SJSA1 (cell line): ENCODE measurements at regions not wholly inside any gene's neighbourhood (a gene's known extent, or its start where the extent isn't known, plus 50 kb on each side); places are given as distances from the start of the nearest gene placed in this dataset.

ENCODE experiments used
- DNase-seq, 2 experiments: peaks; one replicate each; pipeline ENCODE4 v3.0.0-alpha.2; 2015 to 2020; ENCODE audit warnings: low spot score in 2 of 2, low read depth in 1 of 2
- H3K27ac ChIP-seq: fragments of 250-450 bp; sonication (Bioruptor Pico); 2 replicates; pipeline ENCODE4 v1.5.1; 2020; ENCODE audit warnings: mild to moderate bottlenecking, moderate library complexity
- H3K27me3 ChIP-seq: fragments of 250-450 bp; sonication (Bioruptor Pico); replicated peaks from 2 replicates; pipeline ENCODE4 v1.5.1; 2020; ENCODE audit warnings: mild to moderate bottlenecking, moderate library complexity
- H3K36me3 ChIP-seq: fragments of 250-450 bp; sonication (Bioruptor Pico); 2 replicates; pipeline ENCODE4 v1.5.1; 2020; ENCODE audit warnings: mild to moderate bottlenecking
- H3K4me1 ChIP-seq: fragments of 250-450 bp; sonication (Bioruptor Pico); replicated peaks from 2 replicates; pipeline ENCODE4 v1.6.1; 2021; ENCODE audit warnings: mild to moderate bottlenecking
- H3K4me3 ChIP-seq: fragments of 250-450 bp; sonication (Bioruptor Pico); 2 replicates; pipeline ENCODE4 v1.5.1; 2020; ENCODE audit warnings: mild to moderate bottlenecking
- H3K9me3 ChIP-seq: fragments of 250-450 bp; sonication (Bioruptor Pico); replicated peaks from 2 replicates; pipeline ENCODE4 v1.5.1; 2020; ENCODE audit warnings: mild to moderate bottlenecking

DNA sequence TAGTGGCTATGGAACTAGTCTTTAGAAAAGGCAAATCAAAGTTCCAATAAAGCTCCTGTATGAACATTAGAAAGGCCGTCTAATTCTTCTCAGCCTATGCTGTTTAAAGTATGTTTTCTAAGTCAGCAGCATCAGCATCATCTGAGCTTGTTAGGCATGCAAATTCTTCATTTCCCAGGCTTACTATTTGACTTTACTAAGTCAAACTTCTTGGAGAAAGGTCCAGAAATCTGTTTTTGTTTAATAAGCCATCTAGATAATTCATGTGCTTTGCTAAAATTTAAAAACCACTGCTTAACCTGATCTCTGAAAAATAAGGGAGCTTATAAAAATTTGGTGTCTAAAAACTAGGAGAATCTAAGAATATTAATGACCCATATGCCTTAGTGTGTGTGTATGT is 200.2 kb upstream of the SGCD start:
- DNase-seq: no peak
- no peaks in the 10 kb centered on the region for H3K4me1 ChIP-seq
- H3K27me3 ChIP-seq: no peaks in the 10 kb centered on the region
- no peaks in the 10 kb centered on the region for H3K36me3 ChIP-seq
- H3K4me3 ChIP-seq: no peak overlapping the region
- H3K27ac ChIP-seq: no peak overlapping the region
- peaks cover 5% of the 10 kb centered on the region; the same call in 1 of the 2 replicates for H3K9me3 ChIP-seq

DNA sequence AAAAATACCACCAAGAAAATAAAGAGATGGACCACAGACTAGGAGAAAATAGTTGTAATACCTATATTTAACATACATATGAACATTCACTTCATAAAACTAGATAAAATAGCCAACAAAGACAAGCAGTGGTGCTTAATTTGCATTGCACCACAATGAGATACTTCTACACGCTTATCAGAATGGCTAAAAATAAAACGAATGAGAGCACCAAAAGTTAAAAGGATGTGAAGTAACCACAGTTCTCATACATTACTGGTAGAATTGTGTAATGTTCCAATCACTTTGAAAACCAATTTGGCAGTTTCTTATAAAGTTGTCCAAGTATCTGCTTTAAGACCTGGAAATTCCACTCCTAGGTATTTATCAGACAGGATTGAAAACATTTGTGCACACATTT is 198.9 kb upstream of the SGCD start:
- H3K9me3 ChIP-seq: peaks cover 3% of the 10 kb centered on the region; the same call in 1 of the 2 replicates
- H3K27me3 ChIP-seq: no peaks in the 10 kb centered on the region
- no peak overlapping the region for H3K4me3 ChIP-seq
- no peaks in the 10 kb centered on the region for H3K4me1 ChIP-seq
- no peaks in the 10 kb centered on the region for H3K36me3 ChIP-seq
- no peak overlapping the region for H3K27ac ChIP-seq
- no peak for DNase-seq

DNA sequence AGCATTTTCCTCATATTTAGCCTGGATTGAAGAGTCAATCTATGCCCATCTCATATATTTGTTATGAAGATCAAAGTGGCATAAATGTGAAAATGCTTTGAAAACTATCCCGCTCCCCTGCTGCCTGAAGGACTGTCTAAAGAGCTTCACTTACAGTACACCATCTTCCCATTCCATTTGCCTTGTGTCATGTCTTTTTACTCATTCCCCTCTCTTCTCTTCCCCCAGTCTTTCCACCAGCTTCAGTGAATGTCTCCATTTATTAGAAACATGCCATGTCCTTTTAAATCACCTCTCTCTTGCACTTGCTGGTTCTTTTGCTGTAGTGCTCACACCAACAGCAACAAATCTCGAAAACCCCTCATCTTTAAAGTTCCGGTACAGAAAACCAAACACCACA is 192.7 kb upstream of the SGCD start:
- DNase-seq: no peak
- Histone ChIP-seq H3K9me3 (no peaks in the 10 kb centered on the region; the same call in 1 of the 2 replicates), H3K4me1 (no peaks in the 10 kb centered on the region), H3K4me3 (no peak overlapping the region), H3K36me3 (no peaks in the 10 kb centered on the region), H3K27ac (no peak overlapping the region), H3K27me3 (no peaks in the 10 kb centered on the region)

DNA sequence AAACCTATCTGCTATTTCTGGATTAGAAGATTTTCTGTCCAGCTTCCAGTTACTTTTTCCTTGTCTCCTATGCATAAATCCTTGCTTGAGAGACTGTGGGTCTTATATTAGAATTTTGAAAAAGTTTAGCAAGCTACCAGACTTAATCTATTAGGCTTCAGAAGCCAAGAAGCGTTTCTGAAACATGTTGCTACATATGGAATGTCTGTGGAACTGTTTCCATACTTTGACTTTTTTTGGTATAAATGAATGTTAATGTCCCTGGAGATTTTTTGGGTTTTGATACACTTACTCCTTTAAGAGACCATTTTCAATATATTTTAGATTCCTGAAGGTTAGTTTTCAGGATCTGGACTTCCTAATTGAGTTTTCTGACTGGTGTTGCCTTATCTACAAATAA is 191.4 kb upstream of the SGCD start:
- DNase-seq: no peak
- H3K27me3 ChIP-seq: no peaks in the 10 kb centered on the region
- H3K36me3 ChIP-seq: no peaks in the 10 kb centered on the region
- peaks cover 5% of the 10 kb centered on the region; the same call in 1 of the 2 replicates for H3K9me3 ChIP-seq
- no peak overlapping the region for H3K4me3 ChIP-seq
- no peaks in the 10 kb centered on the region for H3K4me1 ChIP-seq
- no peak overlapping the region for H3K27ac ChIP-seq

DNA sequence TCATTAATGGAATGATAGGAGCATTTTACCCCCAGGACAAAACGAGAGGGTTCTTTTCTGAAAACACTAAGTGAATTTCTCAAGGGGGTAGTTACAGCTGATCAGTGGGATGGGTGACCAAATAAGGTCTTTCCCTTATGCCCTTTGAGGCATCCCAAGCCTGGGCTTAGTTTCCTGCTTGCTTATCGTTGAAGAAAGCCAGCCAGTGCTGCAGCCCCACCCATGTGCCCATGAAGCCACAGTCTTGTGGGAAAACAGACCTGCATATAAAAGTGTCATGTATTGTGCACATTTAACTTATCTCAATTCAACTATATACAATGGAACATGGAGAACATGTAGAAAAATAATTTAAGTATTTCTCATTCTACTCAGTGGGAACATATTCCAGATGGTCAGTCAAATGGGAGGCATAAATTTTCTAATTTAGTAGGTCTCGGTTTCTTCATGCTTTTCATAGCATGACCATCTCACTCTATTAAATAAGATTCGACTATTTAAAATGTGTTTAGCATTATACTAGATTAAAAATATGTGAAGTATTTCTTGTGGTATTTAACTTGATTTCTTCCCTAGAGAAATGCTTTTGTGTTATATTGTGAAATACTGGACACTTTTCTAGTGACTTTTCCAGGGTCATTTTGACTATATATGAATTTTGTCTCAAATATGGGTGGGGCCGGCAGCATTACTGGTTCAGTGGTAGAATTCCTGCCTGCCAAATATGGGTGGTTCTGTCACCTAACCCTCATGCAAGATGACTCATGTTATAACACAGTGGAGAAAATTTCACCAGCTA is 189.7 kb upstream of the SGCD start:
- Histone ChIP-seq H3K27ac (no peak overlapping the region), H3K27me3 (no peaks in the 10 kb centered on the region), H3K4me1 (no peaks in the 10 kb centered on the region), H3K9me3 (peaks cover 7% of the 10 kb centered on the region; the same call in 1 of the 2 replicates), H3K36me3 (no peaks in the 10 kb centered on the region), H3K4me3 (no peak overlapping the region)
- DNase-seq: no peak

DNA sequence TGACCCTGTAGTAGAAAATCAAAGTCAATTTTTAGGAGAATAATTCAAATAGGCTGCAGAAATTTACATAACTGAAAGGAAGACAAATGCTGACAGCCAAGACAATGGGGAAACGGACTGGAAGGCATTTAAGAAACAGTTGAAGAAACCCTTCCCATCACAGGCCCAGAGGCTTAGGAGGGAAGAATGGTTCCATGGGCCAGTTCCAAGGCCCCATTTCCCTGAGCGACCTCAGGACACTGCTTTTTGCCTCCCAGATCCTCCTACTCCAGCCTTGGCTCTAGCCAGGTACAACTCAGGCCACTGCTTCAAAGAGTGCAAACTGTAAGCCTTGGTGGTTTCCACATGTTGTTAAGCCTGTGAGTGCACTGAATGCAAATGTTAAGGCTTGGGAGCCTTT is 184.1 kb upstream of the SGCD start:
- Histone ChIP-seq H3K4me1 (no peaks in the 10 kb centered on the region), H3K27me3 (no peaks in the 10 kb centered on the region), H3K4me3 (no peak overlapping the region), H3K27ac (no peak overlapping the region), H3K9me3 (peaks cover 16% of the 10 kb centered on the region), H3K36me3 (no peaks in the 10 kb centered on the region)
- no peak for DNase-seq

DNA sequence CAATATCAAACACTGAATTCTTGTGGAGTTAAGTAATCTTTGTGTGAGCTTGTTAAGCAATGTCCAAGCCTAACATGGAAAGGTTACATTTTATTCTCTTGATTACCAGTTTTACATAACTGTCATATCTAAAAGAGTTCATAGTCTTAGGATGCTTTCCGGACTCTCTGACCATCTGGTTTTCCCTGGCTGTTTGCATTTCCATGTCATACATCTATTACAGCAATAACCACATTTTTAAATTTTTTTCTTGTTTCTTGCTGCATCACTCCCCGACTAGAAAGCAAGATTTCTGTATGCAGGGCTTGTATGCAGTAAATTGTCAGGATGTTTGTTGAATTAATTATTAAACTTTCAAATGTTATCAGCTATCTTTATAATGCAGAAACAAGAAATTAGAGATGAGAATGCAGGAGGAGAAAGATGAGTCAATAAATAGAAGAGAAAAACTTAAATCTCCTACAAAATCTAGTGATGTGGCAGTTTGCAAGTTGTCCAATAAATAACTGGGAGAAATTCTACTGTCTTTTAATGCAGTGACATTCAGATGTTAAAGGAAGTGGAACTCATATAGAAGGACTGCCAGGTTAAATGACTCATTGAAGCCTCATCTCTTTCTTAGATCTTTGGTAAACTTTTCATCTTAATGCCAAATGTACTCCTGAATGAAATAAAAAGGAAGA is 179.6 kb upstream of the SGCD start:
- DNase-seq: no peak

DNA sequence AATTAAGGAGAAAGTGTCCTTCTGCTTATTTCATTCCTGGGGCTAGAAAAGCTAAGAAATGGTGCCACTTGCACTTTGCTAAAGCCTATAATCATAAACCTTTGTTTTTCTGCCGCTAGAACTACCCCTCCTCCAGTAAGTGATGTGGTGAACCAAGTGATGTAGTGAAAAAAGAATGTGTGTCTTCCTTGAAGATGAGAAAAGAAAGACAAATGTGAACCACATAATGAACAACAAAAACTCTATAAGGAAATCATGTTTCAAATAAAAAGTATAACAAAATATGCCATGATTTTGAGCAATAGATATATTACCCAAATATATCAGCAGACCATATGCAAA is 179.0 kb upstream of the SGCD start:
- DNase-seq: no peak
- peaks cover 11% of the 10 kb centered on the region for H3K9me3 ChIP-seq
- H3K27ac ChIP-seq: no peak overlapping the region
- no peaks in the 10 kb centered on the region for H3K27me3 ChIP-seq
- no peaks in the 10 kb centered on the region for H3K36me3 ChIP-seq
- no peaks in the 10 kb centered on the region for H3K4me1 ChIP-seq
- H3K4me3 ChIP-seq: no peak overlapping the region

More for the DNA sequence above, 179.6 kb upstream of the SGCD start:
- Histone ChIP-seq H3K9me3 (peaks cover 11% of the 10 kb centered on the region), H3K27ac (no peak overlapping the region), H3K4me1 (no peaks in the 10 kb centered on the region), H3K4me3 (no peak overlapping the region), H3K36me3 (no peaks in the 10 kb centered on the region), H3K27me3 (no peaks in the 10 kb centered on the region)

DNA sequence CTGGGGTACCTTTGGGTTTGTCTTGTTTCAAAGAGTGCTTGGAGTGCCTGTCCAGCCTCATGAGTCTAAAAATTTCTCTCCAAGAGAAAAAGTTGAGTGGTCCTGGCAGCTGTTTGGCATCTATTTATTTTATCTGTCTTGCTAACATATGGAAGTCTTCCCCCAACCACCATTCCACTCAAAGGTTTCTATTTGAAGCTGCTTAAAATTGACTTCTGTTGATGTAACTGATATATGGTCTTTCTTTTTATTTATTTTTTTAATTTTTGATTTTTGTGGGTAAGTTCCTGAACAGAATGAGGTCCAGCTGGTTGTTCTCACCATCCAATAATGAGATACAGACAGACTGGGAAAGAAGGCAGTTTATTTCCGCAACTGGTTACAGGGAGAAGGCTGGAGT is 178.7 kb upstream of the SGCD start:
- DNase-seq: no peak
- no peaks in the 10 kb centered on the region for H3K27me3 ChIP-seq
- no peaks in the 10 kb centered on the region for H3K36me3 ChIP-seq
- H3K9me3 ChIP-seq: peaks cover 11% of the 10 kb centered on the region
- no peaks in the 10 kb centered on the region for H3K4me1 ChIP-seq
- H3K4me3 ChIP-seq: no peak overlapping the region
- H3K27ac ChIP-seq: no peak overlapping the region

DNA sequence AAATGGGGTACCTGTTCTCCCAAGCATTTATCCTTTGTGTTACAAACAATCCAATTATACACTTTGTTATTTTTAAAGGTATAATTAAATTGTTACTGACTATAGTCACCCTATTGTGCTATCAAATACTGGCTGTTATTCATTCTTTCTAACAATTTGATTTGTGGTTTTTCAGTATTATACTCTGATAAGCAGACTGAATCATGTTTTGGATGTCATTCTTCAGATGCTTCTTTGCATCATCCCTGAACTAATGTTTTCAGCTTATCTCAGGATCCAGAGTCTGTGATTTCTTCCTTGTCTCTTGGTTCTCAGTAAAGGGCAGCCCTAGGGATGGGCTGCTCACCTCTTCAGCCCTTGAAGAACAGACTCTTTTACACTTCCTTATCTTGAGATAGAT is 177.8 kb upstream of the SGCD start:
- DNase-seq: no peak

DNA sequence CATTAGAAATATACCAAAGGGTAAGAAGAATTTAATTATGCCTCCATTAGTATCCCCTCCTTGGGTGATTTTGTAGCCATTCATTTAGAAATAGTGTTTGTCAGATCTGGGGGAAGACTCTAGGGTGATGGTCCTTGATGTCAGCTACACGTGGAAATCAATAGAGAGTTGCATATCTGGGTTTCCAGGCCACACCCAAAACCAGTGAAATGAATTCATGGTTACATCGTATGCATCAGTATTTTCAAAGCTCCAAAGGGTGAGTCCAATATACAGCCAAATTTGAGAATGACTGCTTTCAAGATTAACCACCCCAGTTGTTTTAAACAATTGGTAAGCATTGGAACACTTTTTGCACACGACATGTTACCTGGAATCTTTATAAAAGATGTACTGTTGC is 173.4 kb upstream of the SGCD start:
- no peaks in the 10 kb centered on the region for H3K36me3 ChIP-seq

More for the DNA sequence above, 177.8 kb upstream of the SGCD start:
- Histone ChIP-seq H3K36me3 (no peaks in the 10 kb centered on the region), H3K27me3 (no peaks in the 10 kb centered on the region), H3K9me3 (peaks cover 14% of the 10 kb centered on the region), H3K4me3 (no peak overlapping the region), H3K27ac (no peak overlapping the region), H3K4me1 (no peaks in the 10 kb centered on the region)

DNA sequence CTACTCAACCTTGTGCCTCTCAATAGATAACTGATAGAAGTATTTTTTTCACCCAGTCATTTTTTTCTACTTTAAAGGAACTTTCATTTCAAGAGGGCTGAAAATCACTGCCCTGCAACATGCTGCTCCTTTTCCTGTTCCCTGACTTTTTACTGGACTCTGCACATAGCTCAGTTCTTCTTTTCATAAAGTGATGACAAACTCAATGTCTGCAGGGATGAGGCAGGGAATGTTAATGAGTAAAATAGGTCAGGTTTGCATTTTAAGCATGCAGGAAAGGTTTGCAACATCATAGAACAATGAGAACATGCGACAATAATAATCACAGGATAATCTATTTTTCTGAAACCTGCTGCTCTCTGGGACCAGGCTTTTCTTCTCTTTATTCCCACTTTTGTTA is 172.2 kb upstream of the SGCD start:
- no peaks in the 10 kb centered on the region for H3K4me1 ChIP-seq
- H3K36me3 ChIP-seq: no peaks in the 10 kb centered on the region
- no peak overlapping the region for H3K4me3 ChIP-seq
- no peak for DNase-seq
- no peak overlapping the region for H3K27ac ChIP-seq
- H3K9me3 ChIP-seq: 0 out of 2 replicates have a peak, but pooled peaks cover 3% of the 10 kb centered on the region
- H3K27me3 ChIP-seq: no peaks in the 10 kb centered on the region

More for the DNA sequence above, 173.4 kb upstream of the SGCD start:
- DNase-seq: no peak
- Histone ChIP-seq H3K4me1 (no peaks in the 10 kb centered on the region), H3K27me3 (no peaks in the 10 kb centered on the region), H3K27ac (no peak overlapping the region), H3K4me3 (no peak overlapping the region), H3K9me3 (0 out of 2 replicates have a peak, but pooled peaks cover 3% of the 10 kb centered on the region)

DNA sequence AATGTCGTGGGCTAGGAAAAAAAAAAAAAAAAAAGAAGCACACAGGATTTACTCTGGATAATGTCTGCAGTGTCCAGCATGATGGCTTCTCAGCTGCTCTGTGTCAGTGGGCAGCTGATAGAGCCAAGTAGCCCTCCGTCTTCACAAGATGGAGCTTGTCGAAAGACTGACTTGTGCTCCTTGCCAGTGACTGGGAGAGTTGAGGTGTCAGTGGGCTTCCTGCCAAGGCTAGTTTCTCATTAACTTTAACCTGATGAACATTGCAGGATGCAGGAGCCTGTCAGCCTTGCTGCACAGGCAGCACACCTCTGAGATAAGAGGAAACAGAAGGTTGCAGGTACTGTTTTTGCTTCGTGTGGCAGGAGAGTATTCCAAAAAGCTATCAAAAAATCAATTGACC is 171.4 kb upstream of the SGCD start:
- Histone ChIP-seq H3K36me3 (no peaks in the 10 kb centered on the region), H3K27ac (no peak overlapping the region), H3K4me3 (no peak overlapping the region), H3K27me3 (no peaks in the 10 kb centered on the region), H3K4me1 (no peaks in the 10 kb centered on the region), H3K9me3 (0 out of 2 replicates have a peak, but pooled peaks cover 3% of the 10 kb centered on the region)
- DNase-seq: no peak

DNA sequence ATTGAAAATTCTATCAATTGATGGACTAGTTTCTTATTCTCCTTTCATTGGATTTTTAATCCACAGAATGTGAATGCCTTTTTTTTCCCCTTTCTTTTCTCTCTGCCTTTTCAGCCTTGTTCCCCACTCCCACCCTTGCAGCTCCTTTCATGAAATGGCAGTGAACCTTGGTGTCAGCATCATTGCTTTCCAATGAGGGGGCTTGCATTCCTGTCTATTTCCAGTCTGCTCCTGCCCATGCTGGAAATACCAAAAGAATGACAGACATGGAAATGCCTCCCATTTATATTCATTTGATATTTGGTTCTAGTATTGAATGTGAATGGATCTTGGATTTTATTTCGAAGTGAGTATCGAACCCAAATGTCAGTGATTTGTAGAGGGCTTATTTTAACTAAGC is 162.7 kb upstream of the SGCD start:
- no peaks in the 10 kb centered on the region for H3K27me3 ChIP-seq
- H3K4me3 ChIP-seq: no peak overlapping the region
- no peaks in the 10 kb centered on the region for H3K4me1 ChIP-seq
- DNase-seq: no peak
- no peaks in the 10 kb centered on the region for H3K36me3 ChIP-seq
- no peak overlapping the region for H3K27ac ChIP-seq
- 0 out of 2 replicates have a peak, but pooled peaks cover 2% of the 10 kb centered on the region for H3K9me3 ChIP-seq
